ENCODE measurements at regions not wholly inside any gene's neighbourhood (a gene's known extent, or its start where the extent isn't known, plus 50 kb on each side); places are given as distances from the start of the nearest gene placed in this dataset.
"Not testable (repeated sequence)": the region's sequence is repeated elsewhere in the genome, so short reads cannot be mapped to it uniquely, and the experiment has no call there.

DNA sequence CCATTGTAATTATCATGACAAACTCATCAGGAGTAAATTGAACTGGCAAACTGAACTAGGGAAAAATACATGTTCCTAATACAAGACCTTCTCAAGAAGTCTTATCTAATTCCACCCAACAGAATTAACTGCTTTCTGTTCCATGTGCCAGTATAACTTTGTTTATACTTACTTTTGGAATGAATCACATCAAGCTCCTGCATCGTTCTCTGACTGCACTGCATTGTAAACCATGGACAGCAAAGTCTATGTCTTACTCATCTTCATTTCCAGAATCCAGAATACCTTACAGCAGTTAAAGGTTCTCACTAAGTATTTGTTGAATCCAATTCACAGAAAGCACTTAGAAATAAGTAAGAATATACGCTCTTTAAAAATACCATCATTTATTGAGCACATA lies 102.8 kb downstream of the PLK2 start:
- no peak for DNase-seq

DNA sequence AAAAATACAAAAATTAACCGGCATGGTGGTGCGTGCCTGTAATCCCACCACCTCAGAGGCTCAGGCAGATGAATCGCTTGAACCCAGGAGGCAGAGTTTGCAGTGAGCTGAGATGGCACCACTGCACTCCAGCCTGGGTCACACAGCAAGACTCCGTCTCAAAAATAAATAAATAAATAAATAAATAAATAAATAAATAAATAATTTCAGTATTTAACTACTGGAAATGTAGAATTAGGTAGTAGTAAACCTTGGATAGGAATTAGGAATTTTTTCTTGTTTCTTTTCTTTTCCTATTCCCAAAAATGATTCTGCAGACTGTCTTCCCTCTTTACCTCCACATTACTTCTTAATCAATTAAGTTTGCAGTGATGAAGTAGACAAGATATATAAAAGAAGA lies 103.2 kb downstream of the PLK2 start:
- DNase-seq = no peak

- DNase-seq = no peak
These were observed 105.1 kb downstream of the PLK2 start for GRCh38 chr5:58354827-58355226.

DNA sequence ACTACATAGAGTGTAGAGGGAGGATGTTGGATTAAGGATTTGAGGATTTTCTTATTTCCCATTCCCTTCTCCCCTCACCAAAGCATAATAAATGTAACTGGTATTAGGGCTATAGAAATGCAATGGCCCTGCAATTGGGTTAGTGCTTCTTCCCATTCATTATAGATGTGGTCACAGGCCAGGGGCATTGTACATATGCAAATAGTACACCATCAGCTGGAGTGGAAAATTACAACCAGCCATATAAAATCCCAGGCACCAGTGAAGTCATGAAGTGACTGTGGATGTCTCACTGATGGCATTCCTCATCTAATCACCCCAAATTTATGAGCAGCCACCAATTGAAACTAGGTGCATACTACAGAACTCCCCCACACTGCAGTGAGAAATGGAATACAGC lies 105.9 kb downstream of the PLK2 start:
- DNase-seq = no peak

GRCh38 chr5:58351190-58351589 lies 108.7 kb downstream of the PLK2 start:
- DNase-seq = no peak

DNA sequence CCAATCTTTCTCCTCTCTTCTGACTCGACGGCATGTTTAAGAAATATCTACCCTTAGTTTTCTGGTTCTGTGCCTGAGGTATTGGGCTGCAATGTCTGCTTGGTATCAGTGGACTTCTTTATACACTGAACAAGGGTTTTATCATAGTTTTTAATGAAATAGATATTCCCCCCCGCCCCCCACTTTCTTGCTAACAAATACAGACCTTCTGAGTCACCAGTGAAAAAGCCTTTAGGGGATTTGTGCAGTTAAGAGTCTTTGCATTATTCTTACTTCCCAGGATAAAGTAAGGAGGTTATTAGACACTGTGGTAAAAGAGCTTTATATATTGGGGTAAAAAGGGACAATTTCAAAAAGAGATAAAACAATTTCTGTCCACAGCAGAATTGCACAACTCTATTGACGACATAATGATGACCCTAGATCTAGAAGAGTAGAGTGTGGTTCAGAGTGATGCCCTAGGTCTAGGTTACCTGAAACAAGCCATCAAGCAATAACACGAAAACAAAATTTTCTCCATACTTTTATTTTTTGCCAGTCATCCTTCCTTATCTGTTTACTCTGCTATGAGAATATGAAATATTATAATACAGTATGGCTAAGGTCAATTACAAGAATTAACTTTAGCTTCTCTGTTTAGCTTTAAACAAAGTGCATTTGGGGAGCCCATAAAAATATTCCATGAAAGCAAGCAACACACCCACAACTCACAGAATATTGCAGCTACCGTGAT lies 110.7 kb downstream of the PLK2 start:
- no peak for DNase-seq

GRCh38 chr5:58346041-58346440 lies 113.8 kb downstream of the PLK2 start:
- no peak for DNase-seq

GRCh38 chr5:58341476-58341875 lies 118.4 kb downstream of the PLK2 start:
- DNase-seq = no peak

DNA sequence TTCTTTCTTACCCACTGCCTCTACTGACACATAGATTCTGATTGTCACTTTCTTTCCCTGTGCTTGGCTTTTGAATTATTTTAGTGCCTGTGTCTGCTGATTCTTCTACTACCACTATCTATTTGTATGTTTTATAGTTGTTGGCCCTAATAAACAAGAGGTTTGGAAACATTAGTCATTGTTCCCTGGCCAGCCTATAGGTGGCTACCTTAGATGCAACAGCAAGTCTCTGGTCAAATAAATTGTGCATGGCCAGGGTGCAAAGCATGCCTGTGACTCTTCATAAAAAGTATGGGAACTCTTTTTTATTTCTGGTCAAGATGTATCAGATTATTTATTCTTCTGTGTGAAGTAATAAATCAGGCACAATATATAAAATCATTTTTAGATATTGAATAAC lies 124.4 kb downstream of the PLK2 start:
- DNase-seq = no peak

DNA sequence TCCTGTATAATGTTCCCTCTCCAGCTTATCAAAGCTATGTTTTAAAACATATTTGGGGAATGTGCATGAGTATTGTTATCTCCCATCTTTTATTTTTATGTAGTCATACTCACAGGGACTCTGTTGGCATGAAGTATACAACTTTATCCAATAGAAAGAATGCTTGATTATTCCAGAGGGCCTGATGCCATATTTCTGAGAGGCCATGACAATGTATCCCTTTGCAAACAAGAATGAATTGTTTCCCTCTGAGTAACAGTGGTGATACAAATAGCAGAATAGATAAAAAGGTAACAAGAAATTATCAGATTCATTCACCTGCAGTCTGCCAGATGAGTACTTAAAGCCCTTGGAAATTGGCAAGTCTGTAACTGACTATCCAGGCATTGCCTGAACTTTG lies 125.9 kb downstream of the PLK2 start:
- DNase-seq = no peak

DNA sequence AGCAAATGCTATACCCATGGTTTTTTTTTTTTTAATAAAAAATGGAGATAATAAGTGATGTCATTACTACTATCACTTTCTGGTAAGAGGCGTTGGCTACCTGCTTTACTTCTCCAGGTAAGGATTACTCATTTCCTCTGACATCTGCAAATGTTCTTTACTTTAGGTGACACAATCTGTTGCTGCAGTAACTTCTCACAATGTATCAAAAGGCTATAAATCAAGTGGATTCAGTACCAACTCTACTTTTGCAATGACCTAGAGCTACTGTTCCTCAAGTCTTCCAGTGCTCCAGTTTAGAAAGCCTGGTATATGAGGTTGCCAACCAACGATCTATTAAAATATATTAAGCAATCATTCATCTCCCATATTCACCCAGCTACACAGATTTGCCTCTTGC lies 129.1 kb downstream of the PLK2 start:
- DNase-seq = no peak

GRCh38 chr5:58327289-58327688 lies 132.6 kb downstream of the PLK2 start:
- no peak for DNase-seq

DNA sequence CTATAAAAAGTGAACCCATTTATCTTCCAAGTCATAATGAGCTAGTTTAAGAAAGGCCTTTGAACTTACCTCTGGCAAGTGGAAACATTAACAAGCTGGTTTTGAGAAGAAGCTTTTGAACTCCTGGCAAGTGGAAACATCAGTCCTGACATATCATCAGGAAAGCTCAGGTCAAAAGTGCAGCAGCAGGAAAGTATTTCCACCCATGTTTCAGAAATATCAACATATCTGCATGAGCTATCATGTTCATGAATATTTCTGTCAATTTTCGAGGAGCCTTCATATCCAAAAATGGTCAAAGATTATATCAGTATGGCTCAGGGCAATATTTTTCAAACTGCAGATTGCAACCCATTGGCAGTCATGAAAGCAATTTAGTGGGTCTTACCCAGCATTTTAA lies 133.9 kb downstream of the PLK2 start:
- DNase-seq = no peak

DNA sequence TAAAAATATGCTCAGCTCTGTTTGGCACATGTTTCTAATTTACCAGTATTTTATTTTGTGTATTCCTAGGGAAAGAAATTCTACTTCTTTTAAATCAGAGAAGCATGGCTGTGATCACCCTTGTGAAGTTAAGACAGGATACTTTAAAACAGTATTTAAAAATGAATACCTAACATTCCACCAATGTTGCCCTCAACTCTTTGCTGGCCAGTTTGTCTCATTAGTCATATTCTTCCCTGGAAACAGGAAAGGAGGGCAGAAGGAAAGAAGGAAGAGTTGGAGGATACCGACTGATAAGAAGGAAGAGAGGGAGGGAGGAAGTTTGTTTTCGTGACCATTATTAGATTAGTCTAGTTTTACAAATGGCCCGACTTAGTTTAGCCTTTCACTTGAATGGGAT lies 137.4 kb downstream of the PLK2 start:
- no peak for DNase-seq

DNA sequence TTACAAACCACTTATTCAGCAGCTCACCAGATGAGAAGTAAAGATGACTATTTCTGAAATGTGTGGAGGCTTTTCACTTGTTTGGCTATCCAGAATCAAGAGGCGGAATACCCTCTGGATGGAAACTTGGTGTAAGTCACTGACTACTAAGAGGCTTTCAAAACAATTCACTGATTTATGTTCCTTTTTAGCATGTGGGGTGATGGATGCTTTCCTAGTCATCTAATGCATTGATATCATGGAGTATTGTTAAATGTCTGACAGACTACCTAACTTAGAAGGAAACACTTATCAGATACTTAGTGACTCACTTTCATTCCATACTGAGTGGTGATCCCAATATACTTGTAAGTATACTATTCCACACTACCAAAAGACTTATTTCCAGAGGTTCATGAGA lies 141.4 kb downstream of the PLK2 start:
- DNase-seq = no peak

DNA sequence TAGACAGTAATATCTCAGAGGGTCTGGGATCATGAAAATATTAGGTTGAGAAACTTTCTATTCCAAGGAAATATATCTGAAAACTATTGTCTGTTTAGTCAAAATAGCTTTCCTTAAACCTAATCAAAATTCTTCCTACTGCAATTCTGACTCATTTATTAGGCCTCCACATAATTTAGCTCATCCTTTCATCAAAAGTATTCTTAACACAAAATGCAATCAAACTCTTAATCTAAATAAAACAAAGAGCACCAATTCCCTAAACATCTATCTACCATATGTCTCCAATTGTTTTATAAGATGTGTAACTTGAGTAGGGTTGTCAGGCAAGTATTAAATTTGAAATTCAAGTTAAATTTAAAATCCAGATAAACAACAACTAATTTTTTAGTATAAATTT lies 142.1 kb downstream of the PLK2 start:
- no peak for DNase-seq

DNA sequence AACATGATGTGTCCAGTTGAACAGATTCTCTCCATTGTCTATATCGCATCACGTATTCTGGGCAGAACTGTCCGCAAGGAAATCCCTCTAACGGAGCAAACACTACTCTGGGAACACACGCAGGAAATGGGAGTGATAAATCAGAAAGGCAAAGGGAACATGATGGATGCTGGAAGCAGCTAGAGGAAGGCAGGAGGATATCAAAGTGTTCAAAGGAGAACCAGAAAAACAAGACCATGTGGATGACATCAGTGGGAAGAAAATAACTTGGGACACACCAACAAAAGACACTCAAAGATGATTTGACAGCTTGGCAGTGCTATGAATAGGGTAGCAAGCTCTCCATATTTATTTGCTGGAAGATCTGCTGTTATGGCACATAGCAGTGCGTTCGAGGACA lies 142.9 kb downstream of the PLK2 start:
- DNase-seq = no peak

- DNase-seq = no peak
These were observed 144.1 kb downstream of the PLK2 start for GRCh38 chr5:58315794-58316193.

DNA sequence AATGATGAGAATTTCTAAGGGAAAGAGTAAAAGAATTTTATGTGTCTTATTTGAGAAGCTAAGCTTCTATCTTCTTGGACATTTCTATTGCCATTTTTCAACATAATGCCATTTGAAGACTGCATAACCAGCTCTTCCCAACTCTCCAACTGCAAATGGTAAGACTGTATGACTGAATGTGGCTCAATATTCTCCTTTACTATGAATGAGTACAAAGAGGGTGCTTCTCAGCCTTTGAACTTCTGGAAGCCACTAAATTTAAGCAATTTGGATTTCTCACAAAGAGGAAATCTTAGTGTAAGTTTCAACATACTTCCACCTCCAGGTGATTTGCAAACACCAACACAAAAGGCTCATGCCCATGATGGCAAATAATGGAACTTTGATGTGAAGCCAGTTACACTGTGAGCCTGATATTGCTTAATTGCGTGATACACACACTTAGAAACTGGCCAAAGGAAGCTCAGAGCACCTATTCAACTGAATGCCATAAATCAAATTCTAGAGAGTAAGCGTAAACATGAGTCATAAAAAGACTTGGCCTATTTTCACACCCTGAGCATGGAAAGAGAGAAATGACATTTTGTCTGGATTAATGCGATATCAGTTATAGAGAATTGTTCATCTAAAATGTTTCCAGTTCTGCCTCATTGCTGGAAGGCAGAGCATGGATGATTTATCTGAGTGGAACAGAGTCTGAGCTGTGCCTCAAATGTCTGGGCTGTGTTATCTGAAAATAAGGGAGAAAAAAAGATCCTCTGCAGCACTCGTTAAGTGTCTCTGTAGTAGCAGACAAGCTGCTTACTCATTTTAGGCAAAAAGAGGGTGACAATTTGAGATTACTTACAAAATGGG lies 145.3 kb downstream of the PLK2 start:
- no peak for DNase-seq

- DNase-seq = no peak
These were observed 147.6 kb downstream of the PLK2 start for GRCh38 chr5:58312299-58312698.

GRCh38 chr5:58311526-58311925 lies 148.4 kb downstream of the PLK2 start:
- DNase-seq = no peak

- DNase-seq = not testable (repeated sequence)
These were observed 151.5 kb downstream of the PLK2 start for GRCh38 chr5:58308384-58308783.

GRCh38 chr5:58300346-58300895 lies 159.5 kb downstream of the PLK2 start:
- DNase-seq = no peak

DNA sequence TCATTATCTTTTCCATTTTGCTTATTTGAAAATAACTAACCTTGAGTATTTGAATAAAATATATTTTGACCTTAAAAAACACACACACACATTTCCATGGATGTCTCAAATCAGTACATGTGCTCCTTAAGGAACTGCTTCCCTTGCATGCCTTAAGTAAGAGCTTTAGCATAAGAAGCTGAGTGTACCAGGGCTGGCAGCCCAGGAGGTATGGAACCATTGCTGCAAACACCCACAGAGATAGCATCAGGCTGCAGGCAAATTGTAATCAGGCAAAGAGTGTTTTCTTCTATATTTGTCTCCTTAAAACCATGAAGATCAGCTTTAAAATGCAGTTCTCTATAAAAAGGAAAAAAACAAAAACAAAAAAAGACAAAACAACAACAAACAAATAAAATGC lies 160.6 kb downstream of the PLK2 start:
- DNase-seq = no peak
